ENCODE measurements at regions not wholly inside any gene's neighbourhood (a gene's known extent, or its start where the extent isn't known, plus 50 kb on each side); places are given as distances from the start of the nearest gene placed in this dataset.

GRCh38 chr6:105934708-105935107 lies 151.4 kb upstream of the PRDM1 start:
- DNase-seq (ENCODE audit: low spot score) = no peak
- Histone ChIP-seq H3K9me3 (ENCODE audit: control insufficient read depth in 4 of 4, low read length in 3 of 4) (no peaks in the 10 kb centered on the region), H3K27ac (ENCODE audit: low read depth in 1 of 2, low read length in 2 of 2) (no peak overlapping the region), H3K27me3 (ENCODE audit: control insufficient read depth in 4 of 4, insufficient read depth in 4 of 4, low read length in 3 of 4) (no peaks in the 10 kb centered on the region), H3K4me3 (ENCODE audit: low read depth in 1 of 3, low read length in 3 of 3) (no peak overlapping the region), H3K9ac (ENCODE audit: low read depth in 1 of 2, low read length in 2 of 2) (no peak overlapping the region), H3K36me3 (ENCODE audit: control insufficient read depth in 4 of 4, insufficient read depth in 3 of 4, low read depth in 1 of 4, low read length in 3 of 4) (no peaks in the 10 kb centered on the region), H3K4me1 (ENCODE audit: control insufficient read depth in 4 of 4, insufficient read depth in 4 of 4, low read length in 3 of 4) (no peaks in the 10 kb centered on the region)
- WGBS = 75% methylated on average over 5 of the region's 5 CpGs
- TF ChIP-seq JUND (IDR thresholded peaks at IDR 0.05) (no peak), ZBTB33 (IDR thresholded peaks at IDR 0.05) (no peak), FOXA2 (IDR thresholded peaks at IDR 0.05) (no peak), GABPA (IDR thresholded peaks at IDR 0.05 in 1 of 2, conservative IDR thresholded peaks at IDR 0.05 in 1 of 2) (no peak), NR2F2 (IDR thresholded peaks at IDR 0.05) (no peak)

- H3K36me3 ChIP-seq (ENCODE audit: control insufficient read depth in 4 of 4, insufficient read depth in 3 of 4, low read depth in 1 of 4, low read length in 3 of 4) = no peaks in the 10 kb centered on the region
- DNase-seq (ENCODE audit: low spot score) = no peak
- H3K27ac ChIP-seq (ENCODE audit: low read depth in 1 of 2, low read length in 2 of 2) = no peak overlapping the region
- H3K4me3 ChIP-seq (ENCODE audit: low read depth in 1 of 3, low read length in 3 of 3) = no peak overlapping the region
- no peaks in the 10 kb centered on the region for H3K27me3 ChIP-seq (ENCODE audit: control insufficient read depth in 4 of 4, insufficient read depth in 4 of 4, low read length in 3 of 4)
- 88% methylated on average over 2 of the region's 2 CpGs for WGBS
- H3K4me1 ChIP-seq (ENCODE audit: control insufficient read depth in 4 of 4, insufficient read depth in 4 of 4, low read length in 3 of 4) = no peaks in the 10 kb centered on the region
- H3K9ac ChIP-seq (ENCODE audit: low read depth in 1 of 2, low read length in 2 of 2) = no peak overlapping the region
- TF ChIP-seq REST (IDR thresholded peaks at IDR 0.05) = no peak
- TF ChIP-seq FOXA2 (IDR thresholded peaks at IDR 0.05) = no peak
- TF ChIP-seq SP1 (IDR thresholded peaks at IDR 0.05) = no peak
- no peak for TF ChIP-seq MAX (IDR thresholded peaks at IDR 0.05)
- TF ChIP-seq RXRA (IDR thresholded peaks at IDR 0.05) = no peak
- no peak for TF ChIP-seq EGR1 (IDR thresholded peaks at IDR 0.05; ENCODE audit: low read depth in 2 of 2)
- no peak for TF ChIP-seq TAF1 (conservative IDR thresholded peaks at IDR 0.05)
- TF ChIP-seq GABPA (IDR thresholded peaks at IDR 0.05 in 1 of 2, conservative IDR thresholded peaks at IDR 0.05 in 1 of 2) = no peak
- no peak for TF ChIP-seq YY1 (IDR thresholded peaks at IDR 0.05)
- no peak for TF ChIP-seq RAD21 (IDR thresholded peaks at IDR 0.05)
- no peak for TF ChIP-seq HNF4G (IDR thresholded peaks at IDR 0.05)
- TF ChIP-seq CTCF (IDR thresholded peaks at IDR 0.05; ENCODE audit: low read depth, low read length, missing input control) = no peak
- no peak for TF ChIP-seq JUND (IDR thresholded peaks at IDR 0.05)
- no peak for TF ChIP-seq ATF3 (IDR thresholded peaks at IDR 0.05)
- no peak for TF ChIP-seq FOXA1 (IDR thresholded peaks at IDR 0.05)
- TF ChIP-seq NR2F2 (IDR thresholded peaks at IDR 0.05) = no peak
- H3K9me3 ChIP-seq (ENCODE audit: control insufficient read depth in 4 of 4, low read length in 3 of 4) = no peaks in the 10 kb centered on the region
Measured at GRCh38 chr6:105932440-105932839, 153.7 kb upstream of the PRDM1 start.
